Ovary (tissue), 3 donors: ENCODE measurements at regions not wholly inside any gene's neighbourhood (a gene's known extent, or its start where the extent isn't known, plus 50 kb on each side); places are given as distances from the start of the nearest gene placed in this dataset.

Experiments
- CTCF ChIP-seq, 3 donors: fragments of 450-650 bp in 2 of 3; fragments of 200-600 bp in 1 of 3; IDR thresholded peaks; one replicate each; pipeline versions ENCODE4 v1.5.1 to v1.8.0; 2016 to 2022; ENCODE audit warnings: antibody characterized with exemption in 3 of 3, mild to moderate bottlenecking in 1 of 3
- EP300 ChIP-seq: sonication (generic); formaldehyde crosslinking; IDR thresholded peaks from one replicate; pipeline ENCODE4 v1.6.1; 2017; ENCODE audit warnings: antibody characterized with exemption
- donor health status: DM: no; HTN: no; CAD: no.

- TF ChIP-seq CTCF (IDR thresholded peaks at IDR 0.05) (no peak), EP300 (no peak)
Measured at GRCh38 chr14:66306101-66306500, 180.1 kb upstream of the CCDC196 start.
